ENCODE measurements at regions not wholly inside any gene's neighbourhood (a gene's known extent, or its start where the extent isn't known, plus 50 kb on each side); places are given as distances from the start of the nearest gene placed in this dataset.

DNA sequence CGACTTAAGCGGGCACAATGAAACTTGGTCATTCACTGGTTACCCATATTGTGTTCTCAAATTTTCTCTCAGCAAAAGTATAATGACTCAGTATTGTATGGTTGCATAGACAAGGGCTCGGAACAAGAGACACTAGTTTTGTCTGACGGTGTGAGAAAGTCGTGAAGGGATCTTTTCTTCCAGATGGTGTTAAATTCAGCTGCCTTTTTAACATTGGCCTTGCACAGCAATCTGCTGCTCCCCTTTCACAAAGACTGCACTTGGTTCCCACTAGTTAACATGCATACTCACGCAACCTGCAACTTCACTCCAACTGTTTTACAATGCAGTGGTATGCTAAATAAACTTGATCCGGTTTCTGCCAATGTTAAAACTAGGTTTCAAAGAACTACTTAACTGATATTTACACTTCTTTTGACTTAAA is 219.2 kb downstream of the MEF2C start:
- no peak overlapping the region for H3K9ac ChIP-seq (ENCODE audit: low read length)
- H3K4me2 ChIP-seq (ENCODE audit: low read depth, low read length), result no peak overlapping the region
- H3K4me3 ChIP-seq (ENCODE audit: low read length), result no peak overlapping the region
- no peaks in the 10 kb centered on the region for H3K36me3 ChIP-seq (replicated peaks; ENCODE audit: insufficient read depth, low read length)
- H3K27me3 ChIP-seq (replicated peaks; ENCODE audit: insufficient read depth, low read length), result no peaks in the 10 kb centered on the region
- no peaks in the 10 kb centered on the region for H4K20me1 ChIP-seq (ENCODE audit: insufficient read depth, low read length)
- TF ChIP-seq EZH2 (optimal IDR thresholded peaks at IDR 0.05; ENCODE audit: low read depth, low read length) (no peak), EZH2phosphoT487 (IDR thresholded peaks at IDR 0.05; ENCODE audit: low read length) (no peak)
- TF ChIP-seq, protein P1, sequence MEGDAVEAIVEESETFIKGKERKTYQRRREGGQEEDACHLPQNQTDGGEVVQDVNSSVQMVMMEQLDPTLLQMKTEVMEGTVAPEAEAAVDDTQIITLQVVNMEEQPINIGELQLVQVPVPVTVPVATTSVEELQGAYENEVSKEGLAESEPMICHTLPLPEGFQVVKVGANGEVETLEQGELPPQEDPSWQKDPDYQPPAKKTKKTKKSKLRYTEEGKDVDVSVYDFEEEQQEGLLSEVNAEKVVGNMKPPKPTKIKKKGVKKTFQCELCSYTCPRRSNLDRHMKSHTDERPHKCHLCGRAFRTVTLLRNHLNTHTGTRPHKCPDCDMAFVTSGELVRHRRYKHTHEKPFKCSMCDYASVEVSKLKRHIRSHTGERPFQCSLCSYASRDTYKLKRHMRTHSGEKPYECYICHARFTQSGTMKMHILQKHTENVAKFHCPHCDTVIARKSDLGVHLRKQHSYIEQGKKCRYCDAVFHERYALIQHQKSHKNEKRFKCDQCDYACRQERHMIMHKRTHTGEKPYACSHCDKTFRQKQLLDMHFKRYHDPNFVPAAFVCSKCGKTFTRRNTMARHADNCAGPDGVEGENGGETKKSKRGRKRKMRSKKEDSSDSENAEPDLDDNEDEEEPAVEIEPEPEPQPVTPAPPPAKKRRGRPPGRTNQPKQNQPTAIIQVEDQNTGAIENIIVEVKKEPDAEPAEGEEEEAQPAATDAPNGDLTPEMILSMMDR (IDR thresholded peaks at IDR 0.05; ENCODE audit: low read length), result no peak
- H3K4me1 ChIP-seq (ENCODE audit: low read length), result peaks cover 23% of the 10 kb centered on the region
- no peak overlapping the region for H3K27ac ChIP-seq (ENCODE audit: low read length)
- no peaks in the 10 kb centered on the region for H3K9me2 ChIP-seq (replicated peaks; ENCODE audit: insufficient read depth, low read length)
- no peak for DNase-seq
- peaks cover 21% of the 10 kb centered on the region for H3K79me2 ChIP-seq (ENCODE audit: low read length)
- H3F3A ChIP-seq (ENCODE audit: insufficient read depth, low read length), result peaks cover 41% of the 10 kb centered on the region
- H2AFZ ChIP-seq (ENCODE audit: low read length), result no peak overlapping the region
- H3K9me3 ChIP-seq (replicated peaks; ENCODE audit: insufficient read depth, low read length), result no peaks in the 10 kb centered on the region

DNA sequence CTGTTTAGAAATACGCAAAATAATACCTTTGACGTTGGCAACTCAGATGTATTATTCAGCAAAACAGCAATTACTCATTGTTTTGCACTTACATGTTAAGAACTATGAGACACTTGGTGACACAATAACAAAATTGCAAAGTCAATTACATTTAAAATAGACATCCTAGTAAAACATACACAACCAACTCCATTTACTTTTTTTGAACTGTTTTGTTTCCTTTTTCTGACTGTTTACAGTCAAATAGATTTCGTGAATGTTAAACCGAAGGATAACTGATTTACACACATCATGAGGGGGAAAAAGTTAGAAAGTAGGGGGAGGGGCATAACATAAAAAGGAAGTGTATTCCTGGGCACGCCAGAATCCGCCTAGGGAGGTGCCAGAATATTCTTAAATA is 220.1 kb downstream of the MEF2C start:
- no peak overlapping the region for H2AFZ ChIP-seq (ENCODE audit: low read length)
- H3K79me2 ChIP-seq (ENCODE audit: low read length), result peaks cover 21% of the 10 kb centered on the region
- peaks cover 30% of the 10 kb centered on the region for H3K4me1 ChIP-seq (ENCODE audit: low read length)
- H3F3A ChIP-seq (ENCODE audit: insufficient read depth, low read length), result peaks cover 44% of the 10 kb centered on the region
- no peaks in the 10 kb centered on the region for H3K27me3 ChIP-seq (replicated peaks; ENCODE audit: insufficient read depth, low read length)
- DNase-seq, result no peak
- no peaks in the 10 kb centered on the region for H4K20me1 ChIP-seq (ENCODE audit: insufficient read depth, low read length)
- H3K9ac ChIP-seq (ENCODE audit: low read length), result no peak overlapping the region
- no peak overlapping the region for H3K4me3 ChIP-seq (ENCODE audit: low read length)
- H3K27ac ChIP-seq (ENCODE audit: low read length), result no peak overlapping the region
- TF ChIP-seq, protein P1 (IDR thresholded peaks at IDR 0.05; ENCODE audit: low read length), result no peak
- TF ChIP-seq EZH2 (optimal IDR thresholded peaks at IDR 0.05; ENCODE audit: low read depth, low read length), result no peak
- no peak for TF ChIP-seq EZH2phosphoT487 (IDR thresholded peaks at IDR 0.05; ENCODE audit: low read length)
- no peaks in the 10 kb centered on the region for H3K9me3 ChIP-seq (replicated peaks; ENCODE audit: insufficient read depth, low read length)
- H3K9me2 ChIP-seq (replicated peaks; ENCODE audit: insufficient read depth, low read length), result no peaks in the 10 kb centered on the region
- no peak overlapping the region for H3K4me2 ChIP-seq (ENCODE audit: low read depth, low read length)
- H3K36me3 ChIP-seq (replicated peaks; ENCODE audit: insufficient read depth, low read length), result no peaks in the 10 kb centered on the region

DNA sequence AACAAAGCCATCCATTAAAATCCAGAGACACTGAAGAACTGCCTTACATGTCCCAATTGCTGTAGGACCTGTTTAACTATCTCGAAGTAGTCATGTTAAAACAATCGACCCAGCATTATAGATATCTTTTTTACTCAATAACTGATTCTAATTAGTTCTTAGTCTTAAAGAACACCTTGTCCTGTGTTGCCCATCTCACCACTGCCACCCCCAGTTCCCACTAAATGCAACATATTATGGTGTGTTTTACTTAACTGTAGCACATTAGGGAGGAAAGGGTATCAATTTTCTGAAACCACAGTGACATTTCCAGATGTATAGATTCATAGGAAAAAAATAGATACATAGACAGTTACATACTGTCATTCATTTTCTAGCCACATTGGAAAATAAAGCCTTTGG is 221.2 kb downstream of the MEF2C start:
- peak overlapping the region; percentile 73 for H2AFZ ChIP-seq (ENCODE audit: low read length)
- no peaks in the 10 kb centered on the region for H3K27me3 ChIP-seq (replicated peaks; ENCODE audit: insufficient read depth, low read length)
- peak overlapping the region; percentile 86 for H3K9ac ChIP-seq (ENCODE audit: low read length)
- peaks cover 39% of the 10 kb centered on the region for H3F3A ChIP-seq (ENCODE audit: insufficient read depth, low read length)
- peak overlapping the region; percentile 98 for H3K27ac ChIP-seq (ENCODE audit: low read length)
- DNase-seq, result peak; percentile 38
- TF ChIP-seq EZH2phosphoT487 (IDR thresholded peaks at IDR 0.05; ENCODE audit: low read length) (no peak), EZH2 (optimal IDR thresholded peaks at IDR 0.05; ENCODE audit: low read depth, low read length) (no peak)
- TF ChIP-seq, protein P1 (IDR thresholded peaks at IDR 0.05; ENCODE audit: low read length), result peak; percentile 28
- H3K36me3 ChIP-seq (replicated peaks; ENCODE audit: insufficient read depth, low read length), result no peaks in the 10 kb centered on the region
- H3K79me2 ChIP-seq (ENCODE audit: low read length), result peaks cover 21% of the 10 kb centered on the region
- H3K9me2 ChIP-seq (replicated peaks; ENCODE audit: insufficient read depth, low read length), result no peaks in the 10 kb centered on the region
- no peaks in the 10 kb centered on the region for H3K9me3 ChIP-seq (replicated peaks; ENCODE audit: insufficient read depth, low read length)
- peak overlapping the region; percentile 80 for H3K4me3 ChIP-seq (ENCODE audit: low read length)
- no peaks in the 10 kb centered on the region for H4K20me1 ChIP-seq (ENCODE audit: insufficient read depth, low read length)
- H3K4me1 ChIP-seq (ENCODE audit: low read length), result peaks cover 30% of the 10 kb centered on the region
- H3K4me2 ChIP-seq (ENCODE audit: low read depth, low read length), result peak overlapping the region; percentile 91

All from MM.1S (cell line).